Kidney (tissue), 13 donors: ENCODE measurements at regions not wholly inside any gene's neighbourhood (a gene's known extent, or its start where the extent isn't known, plus 50 kb on each side); places are given as distances from the start of the nearest gene placed in this dataset.
A peak's percentile ranks its signal among the peaks of the same experiment; 100 is the strongest.

Source experiments
- DNase-seq, 5 donors: peaks; one replicate each; pipeline ENCODE4 v3.0.0-alpha.2; 2013 to 2020
- FAIRE-seq: peaks from 2 replicates; lab custom pipeline; 2012; peaks lifted over from hg19 to GRCh38; lab: Jason Lieb, UNC
- H3K27ac ChIP-seq, 2 donors: one replicate each; pipeline ENCODE4 v1.7.0; 2013; ENCODE audit warnings: low read depth in 2 of 2, low read length in 2 of 2, inconsistent platforms in 1 of 2
- H3K27me3 ChIP-seq: one replicate; pipeline ENCODE4 v1.7.1; 2013; ENCODE audit warnings: low read length, inconsistent platforms; ENCODE audit not compliant: control insufficient read depth, insufficient read depth
- H3K36me3 ChIP-seq, 3 donors: one replicate each; pipeline versions ENCODE4 v1.7.0 to v1.7.1; 2013; ENCODE audit warnings: low read length in 3 of 3, control low read depth in 1 of 3, inconsistent platforms in 1 of 3; ENCODE audit not compliant: insufficient read depth in 3 of 3, control insufficient read depth in 2 of 3
- H3K4me1 ChIP-seq, 3 donors: one replicate each; pipeline versions ENCODE4 v1.7.0 to v1.7.1; 2013; ENCODE audit warnings: low read length in 3 of 3, inconsistent platforms in 1 of 3, low read depth in 1 of 3; ENCODE audit not compliant: control insufficient read depth in 2 of 3, insufficient read depth in 2 of 3
- H3K4me3 ChIP-seq, 3 donors: one replicate each; pipeline versions ENCODE4 v1.7.0 to v1.8.1; 2013; ENCODE audit warnings: low read length in 3 of 3, control low read depth in 1 of 3, inconsistent platforms in 1 of 3
- H3K9ac ChIP-seq, 3 donors: one replicate each; pipeline versions ENCODE4 v1.7.0 to v1.7.1; 2013; ENCODE audit warnings: low read length in 3 of 3, control low read depth in 1 of 3, inconsistent platforms in 1 of 3
- H3K9me3 ChIP-seq, 3 donors: one replicate each; pipeline versions ENCODE4 v1.7.0 to v1.7.1; 2013; ENCODE audit warnings: low read length in 3 of 3, control low read depth in 1 of 3, inconsistent platforms in 1 of 3; ENCODE audit not compliant: control insufficient read depth in 2 of 3, insufficient read depth in 1 of 3
- CTCF ChIP-seq: IDR thresholded peaks from 3 replicates; pipeline ENCODE4 v1.5.1; 2012; ENCODE audit warnings: mild to moderate bottlenecking, moderate library complexity, borderline replicate concordance; ENCODE audit not compliant: insufficient read depth; ENCODE audit errors: extremely low read depth
- intact Hi-C: fragments of 100-400 bp; cut with DNase I; formaldehyde crosslinking; loops from one replicate; pipeline ENCODE4 v1.11.1; 2022
- donor health status: control.
- donor health status: control.
- donor health status: control.
- donor health status: control.
- donor health status: control.
- donor health status: DM: yes; HTN: yes; CAD: no.
- donor health status: Normal renal cell carcinoma (clear cell type).

GRCh38 chr2:217402144-217402543 lies 542.3 kb upstream of the TNP1 start:
- peaks cover 0 to 8% (median 0%) of the 10 kb centered on the region in 3 donors for H3K4me1 ChIP-seq
- H3K36me3 ChIP-seq, result no peaks in the 10 kb centered on the region
- no peaks in the 10 kb centered on the region for H3K27me3 ChIP-seq
- no peak overlapping the region for H3K27ac ChIP-seq
- H3K9ac ChIP-seq, result no peak overlapping the region
- no peak for TF ChIP-seq CTCF
- FAIRE-seq (no peak), DNase-seq (no peak)
- no peaks in the 10 kb centered on the region for H3K9me3 ChIP-seq
- intact Hi-C loops, result no loop called here
- H3K4me3 ChIP-seq, result no peak overlapping the region

- Histone ChIP-seq H3K9me3 (no peaks in the 10 kb centered on the region), H3K9ac (no peak overlapping the region), H3K27me3 (no peaks in the 10 kb centered on the region), H3K27ac (no peak overlapping the region), H3K4me1 (peaks cover 0 to 10% (median 0%) of the 10 kb centered on the region in 3 donors), H3K36me3 (no peaks in the 10 kb centered on the region), H3K4me3 (no peak overlapping the region)
- intact Hi-C loops, result no loop called here
- DNase-seq (no peak), FAIRE-seq (no peak)
- no peak for TF ChIP-seq CTCF
Observed at GRCh38 chr2:217399291-217399690, 539.4 kb upstream of the TNP1 start.

GRCh38 chr2:217398860-217399259 lies 539.0 kb upstream of the TNP1 start:
- DNase-seq (peak in 2 of 5 donors; percentile 22 to 59), FAIRE-seq (no peak)
- Histone ChIP-seq H3K4me1 (peaks cover 0 to 10% (median 0%) of the 10 kb centered on the region in 3 donors), H3K9me3 (no peaks in the 10 kb centered on the region), H3K9ac (no peak overlapping the region), H3K36me3 (no peaks in the 10 kb centered on the region), H3K4me3 (no peak overlapping the region), H3K27ac (no peak overlapping the region), H3K27me3 (no peaks in the 10 kb centered on the region)
- no peak for TF ChIP-seq CTCF
- intact Hi-C loops, result no loop called here

- no peak for DNase-seq
- Histone ChIP-seq H3K4me3 (no peak overlapping the region), H3K27ac (no peak overlapping the region), H3K4me1 (peaks cover 0 to 8% (median 0%) of the 10 kb centered on the region in 3 donors), H3K36me3 (no peaks in the 10 kb centered on the region), H3K9ac (no peak overlapping the region), H3K9me3 (no peaks in the 10 kb centered on the region), H3K27me3 (no peaks in the 10 kb centered on the region)
- intact Hi-C loops, result no loop called here
- TF ChIP-seq CTCF, result no peak
- FAIRE-seq, result no peak
Observed at GRCh38 chr2:217398101-217398500, 538.2 kb upstream of the TNP1 start.
